CD4-positive, alpha-beta memory T cell (primary cell): ENCODE measurements at regions not wholly inside any gene's neighbourhood (a gene's known extent, or its start where the extent isn't known, plus 50 kb on each side); places are given as distances from the start of the nearest gene placed in this dataset.

Experiments
- CTCF ChIA-PET: fragments of 350-600 bp; sonication (Branson Sonifier 250); formaldehyde crosslinking; loops from one replicate; lab custom pipeline; 2021; ENCODE audit warnings: inconsistent platforms; ENCODE audit not compliant: partially characterized antibody; lab: Charles Lee
- POLR2A ChIA-PET: fragments of 350-600 bp; sonication (Branson Sonifier 250); formaldehyde crosslinking; loops from one replicate; lab custom pipeline; 2021; ENCODE audit not compliant: partially characterized antibody; lab: Charles Lee
- DNase-seq, 5 donors: peaks; one replicate each; pipeline versions ENCODE4 v3.0.0 to v3.0.0-alpha.2; 2020 to 2022; ENCODE audit warnings: mixed read lengths in 1 of 5
- H3K27ac ChIP-seq: one replicate; pipeline ENCODE4 v1.7.0; 2013; ENCODE audit warnings: low read depth, low read length
- H3K27me3 ChIP-seq: 2 replicates; pipeline ENCODE4 v1.7.0; 2013; ENCODE audit warnings: mild to moderate bottlenecking, low read length, moderate library complexity; ENCODE audit not compliant: insufficient read depth
- H3K36me3 ChIP-seq: 2 replicates; pipeline ENCODE4 v1.7.0; 2013; ENCODE audit warnings: mild to moderate bottlenecking, low read length, moderate library complexity; ENCODE audit not compliant: insufficient read depth
- H3K4me1 ChIP-seq: 2 replicates; pipeline ENCODE4 v1.7.0; 2013; ENCODE audit warnings: mild to moderate bottlenecking, low read length, moderate library complexity; ENCODE audit not compliant: insufficient read depth
- H3K4me3 ChIP-seq, 2 donors: one replicate each; pipeline ENCODE4 v1.7.0; 2013; ENCODE audit warnings: low read length in 2 of 2, mild to moderate bottlenecking in 1 of 2
- H3K9me3 ChIP-seq, 2 donors: one replicate each; pipeline ENCODE4 v1.7.0; 2013; ENCODE audit warnings: low read length in 2 of 2, control low read depth in 1 of 2; ENCODE audit not compliant: control insufficient read depth in 1 of 2
- H3K27ac Mint-ChIP-seq, 7 donors: one replicate each; pipeline ENCODE4 v1.8.0; 2020 to 2021; ENCODE audit warnings: mixed read lengths in 7 of 7, mild to moderate bottlenecking in 6 of 7, inconsistent platforms in 3 of 7, moderate library complexity in 3 of 7
- H3K27me3 Mint-ChIP-seq, 2 donors: one replicate each; pipeline ENCODE4 v1.8.0; 2020 to 2021; ENCODE audit warnings: mixed read lengths in 2 of 2
- H3K36me3 Mint-ChIP-seq, 2 donors: one replicate each; pipeline ENCODE4 v1.8.0; 2020 to 2021; ENCODE audit warnings: mixed read lengths in 2 of 2, inconsistent platforms in 1 of 2, mild to moderate bottlenecking in 1 of 2
- H3K4me1 Mint-ChIP-seq, 4 donors: one replicate each; pipeline ENCODE4 v1.8.0; 2020 to 2021; ENCODE audit warnings: mixed read lengths in 4 of 4, mild to moderate bottlenecking in 1 of 4
- H3K4me3 Mint-ChIP-seq, 8 donors: one replicate each; pipeline ENCODE4 v1.8.0; 2020 to 2021; ENCODE audit warnings: mixed read lengths in 8 of 8, mild to moderate bottlenecking in 7 of 8, moderate library complexity in 6 of 8, inconsistent platforms in 3 of 8
- H3K9me3 Mint-ChIP-seq, 8 donors: one replicate each; pipeline ENCODE4 v1.8.0; 2020 to 2021; ENCODE audit warnings: mixed read lengths in 8 of 8, mild to moderate bottlenecking in 5 of 8, inconsistent platforms in 3 of 8, moderate library complexity in 1 of 8
- intact Hi-C: fragments of 100-400 bp; cut with micrococcal nuclease; formaldehyde crosslinking; loops from one replicate; pipeline ENCODE4 v1.15.1; 2023

DNA sequence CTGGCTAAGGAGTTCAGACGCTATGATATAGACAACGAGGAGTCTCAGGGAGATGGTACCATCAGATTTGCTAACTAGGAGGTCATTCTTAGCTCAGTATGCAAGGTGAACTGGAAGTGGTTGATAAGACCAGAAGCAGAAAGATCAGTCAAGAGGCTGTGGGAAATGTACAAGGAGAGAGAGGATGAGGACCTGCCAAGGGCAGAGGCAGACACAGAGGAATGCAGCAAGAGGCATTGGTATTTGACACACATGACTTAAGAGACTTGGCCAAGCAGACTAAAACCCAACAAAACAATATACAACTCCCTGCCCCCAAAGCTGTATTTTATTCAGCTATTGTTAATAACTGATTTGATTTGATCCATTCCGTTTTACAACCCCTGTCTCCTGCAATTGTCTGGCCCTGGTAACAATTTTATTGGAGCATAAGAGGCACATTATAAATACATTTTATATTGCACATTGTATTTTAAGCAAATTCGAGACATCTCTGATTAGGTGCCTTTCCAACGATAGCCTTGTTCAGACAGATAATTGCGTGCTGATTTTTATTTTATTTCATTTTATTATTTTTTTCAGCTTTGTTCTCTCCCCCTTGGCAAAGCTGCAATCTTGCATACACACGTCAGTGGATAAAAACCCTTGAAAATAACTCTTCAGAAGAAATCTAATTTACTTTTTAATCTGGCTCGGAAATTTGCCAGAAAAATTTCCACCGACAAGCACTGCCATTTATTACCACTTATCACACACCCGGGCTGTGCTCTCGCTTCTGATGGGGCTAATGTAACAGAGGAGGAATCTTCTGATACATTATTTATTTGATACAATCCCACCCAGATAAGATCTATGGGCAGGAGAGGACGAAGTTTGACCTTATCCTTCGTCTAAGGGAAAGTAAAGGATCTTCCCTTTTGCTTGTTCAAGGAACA lies 237.8 kb downstream of the NXPE2 start:
- no peaks in the 10 kb centered on the region for H3K36me3 ChIP-seq
- no peak for DNase-seq
- no peaks in the 10 kb centered on the region for H3K9me3 ChIP-seq
- no peak overlapping the region for H3K27ac ChIP-seq
- Mint-ChIP-seq H3K27me3 (peaks cover 0 to 1% of the 10 kb centered on the region in 2 donors), H3K36me3 (no peaks in the 10 kb centered on the region), H3K4me1 (no peaks in the 10 kb centered on the region), H3K27ac (no peak overlapping the region), H3K9me3 (peaks cover 0 to 5% (median 0%) of the 10 kb centered on the region in 8 donors), H3K4me3 (no peak overlapping the region)
- H3K4me3 ChIP-seq: no peak overlapping the region
- POLR2A ChIA-PET: no interaction called here
- no peaks in the 10 kb centered on the region for H3K27me3 ChIP-seq
- CTCF ChIA-PET: interaction anchor here (0.9 kb wide), 1 partner anchor 23 kb away, joined by 3 read pairs; no protein-coding TSS in a partner anchor
- intact Hi-C loops: no loop called here
- H3K4me1 ChIP-seq: no peaks in the 10 kb centered on the region

DNA sequence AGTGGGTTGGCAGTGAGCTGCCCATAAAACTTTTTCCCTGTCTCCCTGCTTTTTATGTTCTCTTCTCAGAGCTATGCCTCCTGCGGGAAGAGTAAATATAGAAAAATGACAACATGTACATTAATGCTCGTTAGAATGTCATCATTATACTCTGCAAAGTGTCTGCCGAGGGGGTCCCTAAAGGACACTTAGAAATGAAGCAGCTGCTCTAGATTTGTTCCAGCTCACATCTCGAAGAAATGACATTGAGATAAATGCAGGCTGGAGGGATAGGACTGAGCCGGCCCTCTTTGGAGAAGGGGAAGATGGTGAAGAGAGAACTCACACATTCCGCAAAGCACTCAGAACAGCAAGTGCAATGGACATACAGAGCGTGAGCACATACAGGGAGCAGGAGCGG lies 240.0 kb downstream of the NXPE2 start:
- CTCF ChIA-PET: no interaction called here
- H3K4me3 Mint-ChIP-seq: no peak overlapping the region
- intact Hi-C loops: no loop called here
- H3K27me3 ChIP-seq: no peaks in the 10 kb centered on the region
- H3K4me1 Mint-ChIP-seq: no peaks in the 10 kb centered on the region
- no peaks in the 10 kb centered on the region for H3K36me3 ChIP-seq
- no peak overlapping the region for H3K27ac ChIP-seq
- POLR2A ChIA-PET: no interaction called here
- no peak for DNase-seq
- no peak overlapping the region for H3K4me3 ChIP-seq
- H3K27me3 Mint-ChIP-seq: peaks cover 0 to 1% of the 10 kb centered on the region in 2 donors
- H3K9me3 ChIP-seq: no peaks in the 10 kb centered on the region
- H3K27ac Mint-ChIP-seq: no peak overlapping the region
- peaks cover 0 to 3% (median 0%) of the 10 kb centered on the region in 8 donors for H3K9me3 Mint-ChIP-seq
- H3K4me1 ChIP-seq: no peaks in the 10 kb centered on the region
- H3K36me3 Mint-ChIP-seq: no peaks in the 10 kb centered on the region

DNA sequence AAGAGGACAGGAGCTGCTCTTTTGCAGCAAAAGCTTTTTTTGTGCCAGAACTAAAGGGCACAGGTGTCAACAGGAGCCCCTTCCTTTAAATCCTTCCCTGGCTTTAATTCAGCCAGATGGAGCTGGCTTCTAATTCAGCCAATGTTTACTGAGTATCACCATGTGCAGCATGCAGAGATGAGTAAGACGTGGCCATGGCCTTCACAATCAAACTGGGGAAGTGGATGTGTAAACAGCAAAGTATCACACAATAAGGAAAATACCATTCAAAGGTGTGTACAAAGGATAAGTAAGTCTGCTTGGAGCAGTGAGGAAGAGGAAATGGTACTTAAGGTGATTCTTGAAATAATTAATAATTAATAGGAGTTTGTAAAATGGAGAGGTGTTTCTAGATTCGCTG lies 243.4 kb downstream of the NXPE2 start:
- ChIA-PET CTCF (no interaction called here), POLR2A (no interaction called here)
- no peaks in the 10 kb centered on the region for H3K36me3 Mint-ChIP-seq
- no peaks in the 10 kb centered on the region for H3K4me1 Mint-ChIP-seq
- intact Hi-C loops: no loop called here
- no peaks in the 10 kb centered on the region for H3K27me3 ChIP-seq
- DNase-seq: no peak
- no peaks in the 10 kb centered on the region for H3K27me3 Mint-ChIP-seq
- peaks cover 0 to 3% (median 0%) of the 10 kb centered on the region in 8 donors for H3K9me3 Mint-ChIP-seq
- H3K27ac ChIP-seq: no peak overlapping the region
- H3K4me3 Mint-ChIP-seq: no peak overlapping the region
- H3K27ac Mint-ChIP-seq: no peak overlapping the region
- no peaks in the 10 kb centered on the region for H3K4me1 ChIP-seq
- H3K4me3 ChIP-seq: no peak overlapping the region
- H3K36me3 ChIP-seq: no peaks in the 10 kb centered on the region
- no peaks in the 10 kb centered on the region for H3K9me3 ChIP-seq

DNA sequence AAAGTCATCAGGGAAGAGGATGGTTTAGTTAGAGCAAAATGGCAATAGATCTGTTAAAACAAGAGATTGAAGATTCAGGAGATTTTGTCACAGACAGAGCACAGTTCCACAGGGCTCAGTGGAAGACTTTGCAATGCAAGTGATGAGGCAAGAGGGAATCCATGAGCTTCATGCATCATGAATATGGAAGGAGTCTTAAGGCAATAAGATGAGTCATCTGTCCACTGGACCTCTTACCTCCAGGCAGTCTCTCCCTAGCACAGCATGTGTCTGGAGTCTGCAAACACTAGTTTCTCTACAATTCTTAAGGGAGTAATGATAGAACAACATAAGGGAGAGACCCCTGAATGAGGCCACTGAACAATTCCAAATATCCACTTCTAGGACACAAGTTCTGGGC lies 245.7 kb downstream of the NXPE2 start:
- Mint-ChIP-seq H3K4me3 (no peak overlapping the region), H3K27ac (no peak overlapping the region), H3K9me3 (peaks cover 0 to 5% (median 0%) of the 10 kb centered on the region in 8 donors), H3K27me3 (no peaks in the 10 kb centered on the region), H3K36me3 (no peaks in the 10 kb centered on the region), H3K4me1 (no peaks in the 10 kb centered on the region)
- Histone ChIP-seq H3K4me1 (no peaks in the 10 kb centered on the region), H3K36me3 (no peaks in the 10 kb centered on the region), H3K27ac (no peak overlapping the region), H3K4me3 (no peak overlapping the region), H3K9me3 (no peaks in the 10 kb centered on the region), H3K27me3 (no peaks in the 10 kb centered on the region)
- intact Hi-C loops: no loop called here
- POLR2A ChIA-PET: no interaction called here
- CTCF ChIA-PET: no interaction called here
- DNase-seq: no peak

DNA sequence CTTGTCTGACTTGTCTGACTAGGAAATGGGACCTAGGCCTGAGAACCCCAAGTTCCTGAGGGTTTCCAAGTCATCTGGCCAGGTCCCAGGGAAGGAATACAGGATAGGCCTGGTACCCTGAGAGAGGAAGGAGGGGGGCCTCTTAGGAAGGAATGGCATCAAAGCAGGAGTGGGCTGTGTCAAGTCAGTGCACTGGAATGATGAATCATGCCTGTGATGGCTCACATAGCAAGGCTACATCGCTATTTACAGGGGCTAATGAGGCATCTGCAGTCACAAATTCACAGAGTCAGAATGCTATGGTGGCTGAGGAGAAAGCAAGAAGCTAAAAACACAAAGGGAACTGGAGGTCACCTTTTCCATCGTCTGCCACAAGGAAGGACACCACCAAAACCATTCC lies 247.3 kb downstream of the NXPE2 start:
- Histone ChIP-seq H3K36me3 (no peaks in the 10 kb centered on the region), H3K27ac (no peak overlapping the region), H3K4me1 (no peaks in the 10 kb centered on the region), H3K27me3 (no peaks in the 10 kb centered on the region), H3K4me3 (no peak overlapping the region), H3K9me3 (no peaks in the 10 kb centered on the region)
- Mint-ChIP-seq H3K27ac (peak overlapping the region in 1 of 7 donors; percentile 74), H3K4me1 (no peaks in the 10 kb centered on the region), H3K9me3 (peaks cover 0 to 5% (median 0%) of the 10 kb centered on the region in 8 donors), H3K4me3 (no peak overlapping the region), H3K27me3 (no peaks in the 10 kb centered on the region), H3K36me3 (no peaks in the 10 kb centered on the region)
- POLR2A ChIA-PET: no interaction called here
- intact Hi-C loops: no loop called here
- DNase-seq: no peak
- CTCF ChIA-PET: no interaction called here

DNA sequence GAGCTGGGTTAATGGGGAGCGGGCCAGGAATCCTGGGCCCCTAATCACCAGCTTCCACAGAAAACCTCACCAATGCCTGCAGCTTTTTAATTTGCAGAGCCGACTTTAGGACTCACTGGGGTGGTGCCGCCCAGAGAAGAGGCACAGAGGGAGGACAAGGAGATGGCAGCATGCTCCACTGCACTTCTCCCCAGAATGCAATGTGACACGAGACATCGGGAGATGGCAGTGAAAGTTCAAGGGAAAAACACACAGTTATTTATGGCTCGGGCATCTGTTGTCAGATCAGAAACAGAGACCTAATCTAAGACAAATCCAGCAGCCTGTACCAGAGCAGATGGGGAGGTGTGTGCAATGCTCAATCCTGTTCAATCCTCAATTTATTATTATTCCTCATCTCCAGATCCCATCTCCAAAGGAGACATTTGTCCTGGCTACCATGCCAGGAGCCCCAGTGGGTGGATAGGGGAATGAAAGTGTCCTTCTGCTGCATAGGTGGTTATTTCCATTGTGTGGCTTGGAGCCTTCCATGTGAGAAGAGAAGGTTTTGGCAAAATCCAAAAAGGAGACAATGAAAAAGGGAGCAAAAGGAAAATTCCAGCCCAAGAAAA lies 250.0 kb downstream of the NXPE2 start:
- Histone ChIP-seq H3K27me3 (no peaks in the 10 kb centered on the region), H3K36me3 (no peaks in the 10 kb centered on the region), H3K9me3 (no peaks in the 10 kb centered on the region), H3K4me1 (no peaks in the 10 kb centered on the region), H3K4me3 (no peak overlapping the region), H3K27ac (no peak overlapping the region)
- Mint-ChIP-seq H3K4me1 (no peaks in the 10 kb centered on the region), H3K9me3 (peaks cover 0 to 10% (median 4%) of the 10 kb centered on the region in 8 donors), H3K27ac (no peak overlapping the region), H3K36me3 (no peaks in the 10 kb centered on the region), H3K27me3 (peaks cover 1 to 6% of the 10 kb centered on the region in 2 donors), H3K4me3 (no peak overlapping the region)
- CTCF ChIA-PET: no interaction called here
- POLR2A ChIA-PET: no interaction called here
- DNase-seq: no peak
- intact Hi-C loops: no loop called here

DNA sequence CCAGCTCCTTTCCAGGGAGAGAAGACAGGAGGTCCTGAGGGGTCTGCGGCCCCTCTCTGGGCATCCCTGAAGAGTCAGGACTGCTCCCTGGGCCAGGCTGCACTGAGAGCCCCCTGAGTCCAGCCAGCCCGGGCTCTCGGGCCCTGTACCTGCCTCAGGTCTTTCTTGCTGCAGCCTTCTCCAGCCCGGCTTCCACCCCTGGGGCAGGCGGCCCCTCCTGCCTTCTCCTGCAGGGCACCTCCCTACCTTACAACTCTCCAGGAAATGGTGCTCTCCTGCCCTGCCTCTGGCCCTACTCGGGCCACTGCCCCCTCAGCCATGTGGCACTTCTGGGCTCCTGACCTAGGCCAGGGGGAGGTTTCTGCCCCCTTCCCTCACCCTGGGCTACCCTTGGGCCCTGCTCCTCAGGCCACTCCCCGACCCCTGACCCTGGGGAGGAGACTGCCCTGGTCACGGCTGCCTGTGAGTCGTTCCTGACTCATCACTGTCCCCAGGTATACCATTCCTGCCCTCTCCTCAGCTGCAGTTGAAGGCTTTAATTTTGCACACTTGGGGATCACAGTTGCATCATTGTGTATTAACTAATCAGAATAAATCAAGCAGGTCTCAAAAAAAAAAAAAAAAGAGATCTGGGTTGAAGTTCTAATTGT lies 251.1 kb downstream of the NXPE2 start:
- no peak overlapping the region for H3K4me3 Mint-ChIP-seq
- DNase-seq: no peak
- CTCF ChIA-PET: no interaction called here
- no peaks in the 10 kb centered on the region for H3K36me3 Mint-ChIP-seq
- no peak overlapping the region for H3K27ac Mint-ChIP-seq
- POLR2A ChIA-PET: no interaction called here
- no peaks in the 10 kb centered on the region for H3K9me3 ChIP-seq
- H3K36me3 ChIP-seq: no peaks in the 10 kb centered on the region
- peaks cover 1 to 6% of the 10 kb centered on the region in 2 donors for H3K27me3 Mint-ChIP-seq
- H3K4me1 Mint-ChIP-seq: no peaks in the 10 kb centered on the region
- no peak overlapping the region for H3K4me3 ChIP-seq
- no peaks in the 10 kb centered on the region for H3K4me1 ChIP-seq
- H3K9me3 Mint-ChIP-seq: peaks cover 0 to 15% (median 3%) of the 10 kb centered on the region in 8 donors
- no peaks in the 10 kb centered on the region for H3K27me3 ChIP-seq
- intact Hi-C loops: no loop called here
- no peak overlapping the region for H3K27ac ChIP-seq
